SKM-1 treated with dmso at 0.1 percent for 144 hours (cell line): ENCODE measurements at regions not wholly inside any gene's neighbourhood (a gene's known extent, or its start where the extent isn't known, plus 50 kb on each side); places are given as distances from the start of the nearest gene placed in this dataset.
"Not testable (repeated sequence)": the region's sequence is repeated elsewhere in the genome, so short reads cannot be mapped to it uniquely, and the experiment has no call there.

ENCODE experiments used
- DNase-seq: peaks from one replicate; lab custom pipeline; 2025; ENCODE audit not compliant: unreplicated experiment; lab: John Stamatoyannopoulos, UW

GRCh38 chr6:101011186-101011585, 130.1 kb upstream of the ASCC3 start:
- DNase-seq = no peak

DNA sequence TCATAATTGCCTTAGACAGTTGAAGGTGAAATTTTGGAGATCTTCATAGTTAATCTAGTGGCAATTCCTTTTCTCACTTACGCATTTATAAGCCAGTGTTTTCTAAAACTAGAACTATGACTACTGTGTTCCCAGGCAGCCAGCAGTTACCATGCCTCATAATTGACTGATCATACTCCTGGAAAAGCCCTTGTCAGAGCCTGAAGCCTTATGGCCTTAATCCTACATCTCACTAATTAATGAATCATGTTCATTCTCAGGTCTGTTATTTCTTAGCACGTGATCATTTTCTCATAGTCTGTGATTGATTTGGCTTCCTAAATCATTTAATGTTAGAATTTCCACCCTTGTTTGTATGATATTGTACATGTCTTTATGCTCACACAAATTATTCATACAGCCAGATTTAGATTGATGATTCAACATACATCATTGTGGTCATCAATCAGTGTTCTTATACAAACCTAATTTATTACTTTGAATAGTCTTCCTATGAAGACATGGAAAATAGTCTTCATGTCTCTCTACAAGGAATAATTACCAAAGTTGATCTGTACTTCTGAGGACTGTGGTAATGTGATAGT, 132.6 kb upstream of the ASCC3 start:
- no peak for DNase-seq

GRCh38 chr6:101015541-101015940, 134.4 kb upstream of the ASCC3 start:
- no peak for DNase-seq

- no peak for DNase-seq
Measured at GRCh38 chr6:101016163-101016562, 135.0 kb upstream of the ASCC3 start.

DNA sequence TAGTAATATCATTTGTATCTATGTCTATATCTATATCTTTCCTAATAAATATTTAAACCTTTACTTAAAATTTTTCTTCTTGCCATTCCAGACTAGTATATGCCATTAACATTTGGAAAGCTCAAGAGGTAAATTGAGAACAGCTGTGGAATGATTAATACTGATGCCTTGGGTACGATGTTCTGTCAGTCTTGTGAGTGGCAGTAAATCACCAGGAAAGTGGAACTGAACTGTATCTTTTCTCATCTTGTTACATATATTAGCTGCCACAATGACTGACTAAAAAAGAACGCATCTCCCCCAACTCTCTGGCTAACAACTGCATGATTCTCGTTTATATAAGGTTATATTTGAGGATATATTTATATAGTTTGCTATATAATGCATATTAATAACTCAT, 137.0 kb upstream of the ASCC3 start:
- no peak for DNase-seq

DNA sequence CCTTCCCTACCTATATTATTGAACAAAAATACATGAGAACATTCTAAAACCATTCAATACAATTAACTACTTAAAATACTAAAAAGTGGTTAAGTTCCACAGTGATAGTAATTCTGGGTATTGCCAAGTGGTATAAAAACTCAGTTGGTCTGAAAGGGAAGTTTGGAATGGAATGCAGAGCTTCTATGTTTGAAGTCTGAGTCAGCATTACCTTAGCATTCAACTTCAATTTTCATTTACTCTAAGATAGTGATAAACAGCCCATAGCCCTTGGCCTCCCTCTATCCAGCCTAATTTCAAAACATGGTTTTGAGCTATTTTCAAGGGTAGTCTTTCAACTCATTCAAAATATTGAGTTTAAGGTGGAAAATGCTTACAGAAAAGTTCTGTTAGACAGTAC, 140.4 kb upstream of the ASCC3 start:
- no peak for DNase-seq

GRCh38 chr6:101042966-101043365, 161.8 kb upstream of the ASCC3 start:
- DNase-seq = no peak

GRCh38 chr6:101058296-101058695, 177.2 kb upstream of the ASCC3 start:
- no peak for DNase-seq

GRCh38 chr6:101066481-101066880, 185.4 kb upstream of the ASCC3 start:
- DNase-seq = no peak

DNA sequence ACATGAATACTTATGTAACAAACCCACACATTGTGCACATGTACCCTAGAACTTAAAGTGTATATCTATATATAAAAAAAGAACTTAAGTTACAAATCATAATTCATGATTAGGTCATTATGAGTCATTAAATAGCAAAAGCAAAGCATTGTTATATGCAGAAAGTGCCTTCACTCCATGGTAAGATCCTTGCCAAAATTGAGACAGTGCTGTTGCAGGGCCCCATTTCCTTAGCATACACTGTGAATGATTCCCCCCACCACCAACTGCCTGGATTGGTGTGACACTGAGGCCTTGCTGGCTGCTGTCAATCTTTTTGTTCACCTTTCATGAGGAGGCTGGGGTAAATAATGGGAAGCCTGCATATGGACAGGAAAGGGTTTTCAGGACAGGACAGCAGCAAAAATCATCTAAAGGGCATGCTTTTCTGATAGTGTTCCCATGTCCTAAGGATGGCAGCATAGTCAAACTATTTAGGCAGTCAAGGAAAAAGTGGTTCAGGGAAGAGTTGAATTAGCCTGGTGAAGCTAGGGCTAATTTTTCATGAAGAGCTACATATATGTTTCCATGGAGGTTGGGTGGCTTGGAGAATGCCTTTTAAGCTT, 188.2 kb upstream of the ASCC3 start:
- DNase-seq = no peak

DNA sequence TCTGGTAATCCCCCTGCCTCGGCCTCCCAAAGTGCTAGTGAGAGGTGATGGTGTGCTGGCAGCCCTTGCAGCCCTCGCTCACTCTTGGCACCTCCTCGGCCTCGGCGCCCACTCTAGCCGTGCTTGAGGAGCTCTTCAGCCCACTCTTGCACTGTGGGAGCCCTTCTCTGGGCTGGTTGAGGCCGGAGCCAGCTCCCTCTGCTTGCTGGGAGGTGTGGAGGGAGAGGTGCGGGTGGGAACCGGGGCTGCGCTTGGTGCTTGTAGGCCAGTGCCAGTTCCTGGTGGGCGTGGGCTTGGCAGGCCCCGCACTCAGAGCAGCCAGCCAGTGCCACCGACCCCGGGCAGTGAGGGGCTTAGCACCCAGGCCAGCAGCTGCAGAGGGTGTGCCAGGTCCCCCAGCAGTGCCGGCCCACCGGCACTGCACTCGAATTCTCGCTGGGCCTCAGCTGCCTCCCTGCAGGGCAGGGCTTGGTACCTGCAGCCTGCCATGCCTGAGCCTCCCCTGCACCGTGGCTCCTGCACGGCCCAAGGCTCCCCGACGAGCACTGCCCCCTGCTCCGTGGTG, 189.0 kb upstream of the ASCC3 start:
- no peak for DNase-seq

DNA sequence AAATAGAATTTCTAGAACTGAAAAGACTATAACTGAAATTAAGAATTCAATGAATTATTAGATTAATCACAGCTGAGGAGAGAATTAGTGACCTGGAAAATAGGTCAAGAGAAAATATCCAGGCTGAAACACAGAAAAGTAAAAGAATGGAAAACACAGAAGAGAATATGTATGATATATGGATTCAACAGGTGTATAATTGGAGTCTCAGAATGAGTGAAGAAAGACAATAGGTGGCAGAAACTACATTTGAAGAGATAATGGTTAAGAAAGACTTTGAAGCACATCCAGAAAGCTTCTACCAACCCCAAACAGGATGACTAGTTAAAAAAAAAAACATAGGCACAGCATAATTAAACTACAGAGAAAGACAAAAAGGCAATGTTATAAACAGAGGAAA, 196.2 kb upstream of the ASCC3 start:
- no peak for DNase-seq

DNA sequence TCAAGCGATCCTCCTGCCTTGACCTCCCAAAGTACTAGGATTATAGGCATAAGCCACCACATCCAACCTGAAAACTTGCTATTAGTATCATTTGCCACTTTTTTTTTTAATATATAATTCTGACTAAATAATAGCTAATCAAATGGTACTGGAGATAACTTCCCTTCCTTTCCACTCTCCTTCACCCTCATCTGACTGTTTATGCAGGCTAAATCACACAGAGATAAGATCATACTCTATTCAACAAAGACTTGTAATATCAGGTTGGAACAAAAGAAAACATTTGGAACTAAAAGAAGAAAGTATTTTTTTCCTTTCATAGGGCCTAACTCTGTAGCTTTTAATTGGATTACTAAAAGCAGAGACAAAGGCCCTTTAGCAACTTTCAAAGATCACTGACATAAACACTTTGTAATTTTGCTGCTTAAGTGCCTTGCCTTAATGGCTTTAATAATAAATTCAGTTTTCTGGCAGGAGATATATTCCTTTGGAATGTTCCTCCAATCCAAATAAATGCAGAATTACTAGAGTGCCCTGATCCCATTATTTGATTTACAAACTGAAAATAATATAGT, 198.7 kb upstream of the ASCC3 start:
- no peak for DNase-seq

- no peak for DNase-seq
Measured at GRCh38 chr6:101080597-101080996, 199.5 kb upstream of the ASCC3 start.

DNA sequence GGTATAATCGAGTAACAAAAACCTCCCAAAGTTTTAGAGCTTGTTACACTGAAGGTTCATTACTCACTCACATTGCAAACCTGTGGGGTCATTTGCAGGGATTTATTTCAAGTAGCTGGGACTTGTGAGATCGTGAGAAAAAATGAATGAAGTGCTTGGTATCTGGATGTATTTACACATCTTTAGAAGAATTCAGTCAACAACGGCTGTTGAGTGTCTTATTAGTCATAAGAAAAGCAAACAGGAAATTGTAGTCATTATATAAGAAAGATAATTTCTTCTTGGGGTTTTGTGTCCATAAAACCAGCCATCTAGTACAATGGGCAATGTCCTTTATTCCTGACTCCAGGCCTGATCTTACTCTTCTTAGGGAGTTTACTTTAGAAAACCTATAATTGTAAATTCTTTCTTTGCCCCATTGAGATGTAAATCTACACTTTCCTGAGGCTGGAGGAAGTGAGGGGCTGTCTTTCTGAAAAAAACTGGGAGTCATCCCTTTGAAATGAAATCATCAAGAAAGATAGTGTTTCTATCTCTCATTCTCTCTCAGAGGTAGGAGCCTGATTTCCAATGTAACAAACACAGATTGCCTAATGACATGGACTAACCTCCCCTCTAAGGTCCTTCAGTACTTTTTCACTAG, 202.5 kb upstream of the ASCC3 start:
- DNase-seq = no peak

DNA sequence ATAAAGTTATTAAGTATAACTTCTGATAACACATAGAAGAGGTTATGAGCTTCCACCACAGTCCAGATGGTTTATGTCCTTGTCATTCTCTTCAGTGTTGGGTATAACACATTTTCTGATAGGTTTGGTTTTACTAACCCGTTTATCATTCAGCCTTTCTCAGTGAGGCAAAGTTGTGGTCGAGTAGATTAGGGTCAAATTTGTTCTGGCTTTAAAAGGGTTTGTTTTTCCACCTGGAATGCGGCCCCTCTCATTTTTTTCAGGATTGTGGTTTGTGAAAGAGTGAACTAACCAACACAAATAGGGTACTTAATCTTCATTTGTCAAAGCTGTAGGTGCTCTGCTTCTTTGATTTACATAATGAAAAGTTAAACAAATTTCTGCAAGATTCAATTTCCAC, 204.2 kb upstream of the ASCC3 start:
- no peak for DNase-seq

DNA sequence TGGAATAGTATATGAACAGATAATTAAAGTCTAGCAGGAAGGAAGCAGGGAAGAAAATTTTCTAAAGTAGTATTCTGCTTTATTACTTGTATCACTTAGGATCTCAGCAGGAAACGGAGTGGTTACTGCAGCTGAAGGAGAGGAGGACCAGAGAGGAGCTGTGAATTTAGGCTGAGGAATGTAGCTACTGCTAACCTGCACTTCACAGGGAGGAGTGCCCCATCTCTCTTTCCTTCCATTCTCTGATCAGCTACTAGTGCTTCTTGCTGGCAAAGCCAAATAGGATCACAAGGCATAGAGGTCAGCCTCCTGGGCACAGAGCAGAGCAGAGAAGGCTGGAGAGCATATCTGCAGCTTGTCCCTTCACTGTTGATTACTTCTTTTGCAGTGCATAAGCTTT, 205.3 kb upstream of the ASCC3 start:
- DNase-seq = no peak

GRCh38 chr6:101088594-101088993, 207.5 kb upstream of the ASCC3 start:
- DNase-seq = no peak

- no peak for DNase-seq
Measured at GRCh38 chr6:101089640-101090039, 208.5 kb upstream of the ASCC3 start.

DNA sequence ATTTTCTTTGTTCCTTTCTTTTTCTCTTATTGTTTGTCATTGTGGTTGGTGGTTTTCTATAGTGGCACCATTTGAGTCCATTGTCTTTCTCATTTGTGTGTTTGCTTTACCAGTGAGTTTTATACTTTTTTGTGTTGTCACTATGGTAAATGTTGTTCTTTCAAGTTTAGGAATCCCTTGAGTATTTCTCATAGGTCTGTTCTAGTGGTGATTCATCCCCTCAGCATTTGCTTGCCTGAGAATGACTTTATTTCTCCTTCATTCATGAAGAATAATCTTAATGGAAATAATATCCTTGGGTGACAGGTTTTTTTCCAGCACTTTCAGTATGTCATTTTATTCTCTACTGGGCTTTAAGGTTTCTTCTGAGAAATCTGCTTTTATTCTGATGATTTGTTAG, 209.2 kb upstream of the ASCC3 start:
- no peak for DNase-seq

DNA sequence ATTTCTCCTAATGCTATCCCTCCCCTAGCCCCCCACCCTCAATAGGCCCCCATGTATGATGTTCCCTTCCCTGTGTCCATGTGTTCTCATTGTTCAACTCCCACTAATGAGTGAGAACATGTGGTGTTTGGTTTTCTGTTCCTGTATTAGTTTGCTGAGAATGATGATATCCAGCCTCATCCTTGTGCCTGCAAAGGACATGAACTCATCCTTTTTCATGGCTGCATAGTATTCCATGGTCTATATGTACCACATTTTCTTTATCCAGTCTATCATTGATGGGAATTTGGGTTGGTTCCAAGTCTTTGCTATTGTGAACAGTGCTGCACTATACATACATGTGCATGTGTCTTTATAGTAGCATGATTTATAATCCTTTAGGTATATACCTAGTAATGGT, 217.5 kb upstream of the ASCC3 start:
- DNase-seq = not testable (repeated sequence)

GRCh38 chr6:101102702-101103101, 221.6 kb upstream of the ASCC3 start:
- DNase-seq = no peak
